NCI-H524 treated with DMSO at 0.1 percent for 48 hours (cell line): ENCODE measurements at regions not wholly inside any gene's neighbourhood (a gene's known extent, or its start where the extent isn't known, plus 50 kb on each side); places are given as distances from the start of the nearest gene placed in this dataset.

Experiments
- DNase-seq: peaks from one replicate; lab custom pipeline; 2025; lab: John Stamatoyannopoulos, UW

DNA sequence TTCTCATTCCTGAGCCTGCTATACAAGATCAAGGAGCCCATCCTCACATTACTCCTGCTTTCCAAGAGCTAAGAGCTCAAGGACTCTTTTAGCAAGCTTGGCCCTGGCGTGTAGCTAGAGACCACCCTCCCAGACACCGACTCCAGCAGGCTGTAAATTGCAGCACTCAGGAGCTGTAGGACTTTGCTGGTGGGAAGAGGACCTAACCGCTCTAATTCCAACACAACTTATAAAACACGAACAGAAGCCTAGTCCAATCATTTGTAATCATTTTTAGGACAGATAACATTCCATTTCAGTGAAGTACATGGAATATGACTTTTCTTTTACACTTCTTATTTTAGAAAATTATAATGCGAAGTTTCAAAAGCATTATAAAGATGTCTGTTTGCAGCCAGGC, 219.9 kb downstream of the NXNL2 start:
- no peak for DNase-seq

DNA sequence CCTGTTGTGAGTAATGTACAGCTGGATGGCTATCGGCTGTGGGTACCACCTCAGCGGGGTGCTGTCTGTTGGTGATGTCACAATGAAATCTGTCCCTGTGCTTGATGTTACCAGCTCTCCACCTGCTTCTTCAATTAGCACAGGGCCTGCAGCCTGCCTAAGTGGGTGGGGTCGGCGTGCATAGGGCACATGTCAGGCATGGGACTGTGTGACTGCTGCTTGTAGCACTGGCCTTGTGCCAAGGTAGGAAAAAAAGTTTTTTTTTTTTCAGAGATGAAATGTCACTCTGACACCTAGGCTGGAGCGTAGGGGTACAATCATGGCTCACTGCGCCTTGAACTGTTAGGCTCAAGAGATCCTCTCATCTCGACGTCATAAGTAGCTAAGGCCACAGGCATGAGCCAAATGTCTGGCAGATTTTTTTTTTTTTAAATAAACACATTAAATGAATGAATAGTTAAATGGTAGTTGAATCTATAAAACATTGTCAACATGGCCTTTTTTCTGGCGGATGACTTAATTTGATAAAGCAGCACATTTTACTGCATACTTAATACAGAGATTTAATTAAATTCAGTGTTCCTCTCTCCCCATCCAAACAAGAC, 222.5 kb downstream of the NXNL2 start:
- no peak for DNase-seq

DNA sequence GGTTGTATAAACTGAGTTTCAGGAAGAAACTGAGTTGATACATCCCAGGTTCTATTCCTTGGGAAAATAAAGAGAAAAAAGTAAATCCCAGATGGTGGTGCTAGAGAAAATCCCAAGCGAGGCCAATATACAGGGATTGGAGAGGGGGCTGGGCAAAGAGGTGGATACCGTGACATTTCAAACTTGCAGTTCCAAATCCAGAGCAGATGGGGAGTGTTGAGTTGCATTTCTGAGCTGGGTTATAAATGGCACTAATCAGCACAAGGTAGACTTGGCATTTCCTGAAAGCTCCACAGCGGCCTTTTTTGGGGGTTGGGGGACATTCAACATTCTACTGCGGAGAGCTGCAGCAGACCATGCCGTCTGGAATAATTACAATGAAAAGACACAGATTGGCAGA, 224.4 kb downstream of the NXNL2 start:
- DNase-seq = peak; percentile 55

DNA sequence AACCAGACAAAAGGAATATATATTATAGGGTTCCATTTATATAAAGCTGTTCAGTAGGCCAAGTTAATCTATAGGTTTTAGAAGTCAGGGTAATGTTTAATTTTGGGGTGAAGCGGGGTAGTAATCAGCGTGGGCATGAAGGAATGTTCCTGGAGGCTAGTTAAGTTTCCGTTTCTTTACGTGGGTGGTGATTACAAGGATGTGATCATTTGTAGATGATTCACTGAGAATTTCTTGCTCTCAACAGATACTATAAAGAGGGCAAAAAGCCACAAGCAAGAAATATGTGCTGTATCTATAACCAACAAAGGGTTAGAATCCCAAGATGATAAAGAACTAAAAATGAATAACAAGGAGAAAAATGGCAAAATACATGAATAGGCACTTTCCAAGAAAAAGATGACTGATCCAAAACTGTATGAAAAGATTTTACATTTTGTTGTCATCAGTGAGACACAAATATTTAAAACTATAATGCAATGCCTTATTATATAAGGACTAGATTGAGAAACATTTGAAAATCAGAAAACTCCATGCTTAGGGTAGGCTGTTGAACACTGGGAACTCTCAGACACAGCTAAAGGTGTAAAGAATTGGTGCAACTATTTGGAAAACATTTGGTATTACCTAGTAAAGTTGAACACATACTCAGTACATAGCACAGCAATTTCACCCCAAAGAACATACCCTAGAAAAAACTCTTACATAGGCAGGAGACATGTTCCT, 224.3 kb upstream of the S1PR3 start:
- no peak for DNase-seq

DNA sequence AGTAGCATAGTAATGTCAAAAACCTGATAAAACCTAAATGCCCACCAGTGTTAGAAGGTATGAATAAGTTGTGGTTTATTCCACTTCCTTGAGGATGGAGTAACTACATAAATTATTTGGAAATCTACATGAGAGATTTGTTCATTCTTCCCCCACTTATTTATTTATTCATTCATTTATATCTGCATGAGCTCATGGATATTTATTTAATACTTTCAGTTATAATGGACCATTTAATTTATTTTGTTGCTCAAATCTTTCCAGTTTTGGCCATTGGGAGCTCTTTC, 223.8 kb upstream of the S1PR3 start:
- no peak for DNase-seq

DNA sequence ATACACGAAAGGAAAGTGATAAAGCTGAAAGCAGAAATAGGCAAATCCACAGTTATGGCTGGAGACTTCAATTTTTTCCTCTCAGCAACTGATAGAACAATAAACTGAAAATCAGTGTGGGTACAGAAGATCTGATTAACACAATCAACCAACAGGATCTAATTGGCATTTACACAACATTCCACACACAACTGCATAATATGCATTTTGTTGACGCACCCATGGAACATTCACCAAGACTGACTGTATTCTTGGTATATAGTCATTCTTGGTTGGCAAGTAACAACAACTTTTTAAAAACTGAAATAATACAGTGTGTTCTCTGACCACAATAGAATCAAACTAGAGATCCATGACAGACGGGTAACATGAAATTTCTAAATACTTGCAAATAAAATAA, 218.7 kb upstream of the S1PR3 start:
- no peak for DNase-seq

DNA sequence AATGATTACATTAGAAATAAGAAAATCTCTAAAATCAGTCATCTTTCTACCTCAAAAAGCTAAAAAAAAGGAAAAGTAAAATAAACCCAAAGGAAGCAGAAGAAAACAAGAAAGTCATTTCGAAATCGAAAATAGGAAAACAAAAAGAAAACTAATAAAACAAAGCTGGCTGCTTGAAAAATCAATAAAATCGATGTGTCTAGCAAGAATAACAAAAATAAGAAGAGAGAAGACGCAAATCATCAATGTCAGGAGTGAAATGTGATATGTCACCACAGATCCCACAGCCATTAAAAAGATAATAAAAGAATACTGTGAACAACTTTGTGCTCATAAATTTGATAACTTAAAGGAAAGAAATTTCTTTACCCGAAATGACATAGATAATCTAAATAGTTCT, 218.1 kb upstream of the S1PR3 start:
- no peak for DNase-seq

DNA sequence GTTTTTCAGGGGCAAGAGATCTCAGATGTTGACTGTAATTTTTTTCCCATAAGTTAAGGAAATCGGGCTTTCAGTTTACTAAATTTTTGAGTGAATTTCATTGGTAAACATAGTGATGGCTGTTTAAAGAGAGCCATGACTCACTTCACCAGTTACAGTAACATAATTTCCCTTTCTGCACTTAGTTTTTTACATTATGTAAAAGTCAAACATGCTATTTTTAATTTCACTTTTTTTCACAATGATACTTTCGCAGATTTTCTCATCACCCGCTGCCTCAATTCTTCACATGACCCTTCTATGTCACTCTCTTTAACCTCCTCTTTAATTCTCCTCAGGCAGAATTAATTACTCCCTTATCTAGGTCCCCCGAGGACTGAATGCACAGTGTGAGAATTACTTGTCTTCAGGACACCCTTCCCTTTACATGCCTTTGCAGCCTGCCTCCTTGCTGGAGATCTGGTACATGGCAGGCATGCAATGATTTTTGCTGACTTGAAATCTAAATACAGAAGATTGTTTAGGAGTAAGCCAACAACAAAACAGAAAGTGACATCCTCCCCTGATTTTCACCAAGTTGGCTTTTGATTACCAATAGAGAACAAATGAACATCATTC, 217.5 kb upstream of the S1PR3 start:
- no peak for DNase-seq

DNA sequence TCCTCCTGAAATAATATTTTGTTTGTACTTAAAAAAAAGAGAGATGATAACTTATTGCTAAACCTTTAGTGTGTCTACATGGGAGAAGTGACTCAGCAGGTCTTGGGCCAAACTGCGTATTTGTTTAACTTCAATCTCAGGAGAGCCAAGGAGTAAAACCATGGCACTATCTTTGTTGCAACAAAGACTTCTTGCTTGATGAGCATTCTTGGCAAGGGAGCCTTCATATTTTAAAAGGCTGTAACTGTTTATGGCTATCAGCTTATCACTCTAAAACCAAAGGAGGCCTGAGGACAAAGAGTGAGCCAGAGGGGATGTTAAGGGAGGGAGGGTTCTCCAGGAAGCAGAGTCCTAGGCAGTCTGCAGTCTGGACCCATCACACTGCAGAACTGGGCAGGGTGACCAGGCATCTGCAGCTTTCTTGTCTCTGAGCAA, 216.2 kb upstream of the S1PR3 start:
- no peak for DNase-seq

DNA sequence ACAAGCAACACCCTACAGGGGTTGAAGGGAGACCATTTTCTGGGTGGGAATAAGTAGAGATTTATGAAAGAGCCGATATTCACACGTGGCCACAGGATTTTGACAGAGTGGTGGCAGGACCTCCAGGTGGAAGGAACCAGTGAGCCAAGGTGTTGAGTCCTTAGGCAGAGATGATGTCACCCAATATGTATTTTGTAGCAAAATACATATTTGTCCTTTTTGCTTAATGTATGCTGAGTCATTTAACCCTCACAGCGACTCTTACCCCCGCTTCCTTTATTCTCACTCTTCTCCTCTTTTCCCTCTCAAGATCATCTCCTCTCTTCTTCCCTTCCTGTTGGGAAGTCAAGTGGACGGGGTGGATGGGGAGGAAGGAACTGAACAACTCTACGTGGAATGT, 215.7 kb upstream of the S1PR3 start:
- no peak for DNase-seq

DNA sequence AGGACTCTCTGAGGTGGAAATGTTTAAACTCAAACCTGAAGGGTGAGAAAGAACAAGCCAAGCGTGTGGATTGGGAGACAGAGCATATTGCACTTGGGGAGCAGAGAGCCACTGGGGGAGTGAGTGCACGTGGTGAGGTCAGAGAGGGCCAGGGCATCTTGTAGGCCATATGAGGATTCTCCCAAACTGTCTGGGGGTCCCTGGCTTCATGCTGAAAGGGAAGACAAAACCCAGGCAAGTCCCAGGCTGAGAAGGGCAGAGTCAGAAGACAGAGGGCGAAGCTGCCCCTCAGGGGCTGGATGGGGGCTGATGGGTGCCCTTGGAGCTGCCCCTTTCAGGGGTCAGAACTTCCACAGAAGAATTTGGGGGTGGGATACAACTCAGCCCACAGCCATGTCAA, 215.3 kb upstream of the S1PR3 start:
- no peak for DNase-seq

DNA sequence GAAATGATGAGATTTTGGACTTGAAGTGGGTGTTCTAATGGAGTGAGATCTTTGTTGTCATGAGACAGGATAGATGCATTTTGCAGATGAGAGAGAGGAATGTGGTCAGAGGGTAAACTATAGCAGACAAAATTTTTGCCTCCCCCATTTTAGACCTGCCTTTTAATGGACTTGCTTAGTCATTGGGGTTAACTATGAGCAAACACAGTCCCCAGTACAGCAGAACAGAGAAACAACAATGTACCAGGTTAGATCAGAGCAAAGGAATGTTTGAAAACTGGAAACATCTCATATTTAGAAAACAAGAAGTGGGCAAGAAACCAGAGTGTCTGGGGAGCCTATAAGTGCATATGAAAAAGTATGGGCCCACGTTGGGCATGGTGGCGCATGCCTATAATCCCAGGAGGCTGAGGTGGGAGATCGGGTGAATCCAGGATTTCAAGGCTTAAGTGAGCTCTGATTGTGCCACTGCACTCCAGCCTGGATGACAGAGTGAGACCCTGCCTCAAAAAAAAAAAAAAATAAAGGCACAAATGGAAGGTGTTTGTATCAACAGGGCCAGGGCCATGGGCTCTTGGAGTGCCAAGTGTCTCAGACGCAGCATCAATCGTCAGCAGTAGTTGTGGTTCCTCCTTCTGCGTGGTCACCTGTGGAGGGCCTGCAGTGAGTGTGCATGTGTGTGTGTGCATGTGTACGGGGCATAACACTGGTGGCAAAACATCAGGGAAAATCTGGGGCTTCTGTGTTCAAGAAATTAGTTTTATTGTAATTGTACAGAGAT, 214.4 kb upstream of the S1PR3 start:
- DNase-seq = no peak

DNA sequence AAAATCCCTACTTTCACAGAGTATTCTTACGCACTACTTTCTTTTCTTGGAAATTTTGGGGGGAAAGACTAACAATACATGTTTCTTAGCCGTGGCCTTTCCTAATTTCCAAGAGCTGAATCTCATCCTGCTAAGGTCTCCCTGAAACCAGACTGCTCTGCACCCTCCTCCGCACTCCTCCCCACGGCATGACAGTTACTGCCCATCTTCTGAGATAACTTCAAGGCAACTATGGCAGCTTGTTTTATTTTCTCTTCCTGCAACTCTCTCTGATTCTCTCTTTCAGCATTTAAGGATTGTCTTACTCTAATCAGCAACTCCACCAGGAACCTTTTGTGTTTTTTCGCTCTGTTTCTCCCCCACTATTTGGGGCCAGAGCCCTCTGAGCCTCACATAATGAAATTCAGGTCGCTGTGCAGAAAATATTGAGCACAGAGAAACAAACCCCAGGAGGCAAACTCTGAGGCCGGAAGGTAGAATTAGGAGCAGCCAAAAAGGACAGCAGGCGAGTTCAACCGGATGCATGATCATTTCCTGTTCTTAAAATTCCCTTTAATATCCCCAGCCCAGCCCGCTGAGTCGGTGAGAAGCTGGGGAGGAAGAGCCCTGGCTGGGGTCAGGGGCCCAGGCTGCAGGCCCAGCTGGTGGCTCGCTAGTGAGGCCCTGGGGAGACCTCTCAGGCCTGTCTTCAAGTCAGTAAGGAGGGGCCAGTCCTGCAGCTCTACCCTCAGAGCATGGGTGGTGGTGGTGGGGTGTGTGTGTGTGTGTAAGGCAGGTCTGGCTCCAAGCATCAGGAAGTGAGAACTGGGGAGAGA, 213.6 kb upstream of the S1PR3 start:
- DNase-seq = no peak

DNA sequence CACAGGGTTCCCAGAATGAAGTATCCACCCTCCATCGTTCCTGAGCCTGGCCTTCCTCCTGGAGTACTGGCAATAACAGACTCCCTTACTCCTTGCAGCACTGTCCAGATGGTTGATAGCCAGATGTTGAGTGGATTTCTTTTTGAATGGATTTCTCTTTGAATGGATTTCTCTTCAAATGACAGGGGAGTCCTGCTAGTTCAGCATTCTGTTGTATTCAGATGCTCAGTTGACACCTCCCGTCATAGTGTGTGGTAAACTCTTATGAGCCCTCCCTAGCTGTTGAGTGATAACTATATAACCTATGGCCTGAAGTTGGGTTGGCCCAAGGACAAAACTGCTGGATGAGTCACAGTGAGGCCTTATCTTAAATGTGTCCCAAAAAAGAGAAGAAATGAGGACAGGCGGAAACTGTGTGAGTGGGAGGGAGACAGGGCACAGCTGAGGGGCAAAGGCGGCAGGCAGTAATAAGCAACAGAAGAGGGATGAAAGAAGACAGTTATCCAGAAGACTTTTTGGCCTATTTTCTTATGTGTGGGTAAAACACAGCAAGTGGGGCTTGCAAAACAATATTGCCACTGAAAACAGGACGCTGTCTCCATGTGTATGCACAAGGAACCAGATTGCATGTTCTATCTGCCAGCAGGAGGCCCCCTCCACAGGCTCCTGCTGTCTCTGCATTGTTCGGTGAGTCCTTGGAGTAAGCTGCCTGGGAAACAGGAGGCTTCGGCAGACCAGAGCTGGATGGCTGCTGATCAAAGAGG, 209.5 kb upstream of the S1PR3 start:
- DNase-seq = no peak

DNA sequence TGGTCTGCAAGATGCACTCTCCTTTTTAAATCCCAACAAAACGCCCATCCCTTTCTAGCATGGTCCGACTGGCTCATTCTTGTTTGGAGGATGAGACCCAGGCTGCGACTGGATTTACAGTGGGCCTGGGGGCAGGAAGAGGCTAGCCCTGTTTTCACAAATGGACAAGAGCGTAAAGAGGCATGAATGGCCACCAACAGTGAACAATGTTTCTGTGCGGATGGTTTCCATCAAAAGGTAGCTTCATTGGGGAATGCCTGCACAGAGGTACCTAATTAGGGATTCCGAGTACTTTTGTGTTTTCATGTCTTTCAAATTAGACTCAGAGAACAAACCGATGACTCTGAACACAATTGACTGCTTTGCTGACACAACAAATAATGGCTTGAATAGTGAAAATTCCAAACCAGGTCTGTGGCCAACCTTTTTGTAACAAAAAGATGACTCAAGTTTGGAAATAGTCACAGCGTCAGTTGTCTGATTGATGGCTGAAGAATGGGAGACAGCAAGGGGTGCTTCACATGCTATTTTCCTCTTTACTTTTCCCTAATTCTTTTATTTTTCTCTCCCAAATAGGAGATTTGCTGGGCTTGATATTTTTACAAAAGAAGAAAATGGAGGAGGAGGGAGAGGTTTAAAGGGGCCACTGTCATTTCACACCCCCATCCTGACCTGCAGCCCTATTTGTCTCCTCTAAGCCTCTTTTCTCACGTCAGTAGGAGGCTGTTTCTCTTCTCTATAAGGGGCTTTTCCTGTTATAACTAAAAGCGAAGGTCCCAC, 208.1 kb upstream of the S1PR3 start:
- DNase-seq = no peak

DNA sequence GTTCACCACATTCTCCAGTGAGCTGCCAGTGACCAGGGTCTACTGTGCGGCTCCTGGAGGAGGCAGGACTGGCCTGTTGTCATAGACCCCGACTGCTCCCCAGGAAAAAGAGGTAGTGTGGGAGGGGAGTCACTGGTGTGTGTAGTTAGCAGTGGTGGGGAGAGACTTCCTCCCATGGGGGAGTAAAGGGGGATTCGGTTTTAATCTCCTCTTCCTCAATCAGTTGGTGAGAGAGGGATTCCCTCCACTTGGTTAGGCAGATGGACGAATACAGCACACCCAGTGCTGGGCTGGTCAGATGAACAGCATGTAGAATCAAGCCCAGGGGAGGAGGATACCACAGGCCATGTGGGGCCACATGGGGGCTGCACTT, 207.6 kb upstream of the S1PR3 start:
- no peak for DNase-seq

DNA sequence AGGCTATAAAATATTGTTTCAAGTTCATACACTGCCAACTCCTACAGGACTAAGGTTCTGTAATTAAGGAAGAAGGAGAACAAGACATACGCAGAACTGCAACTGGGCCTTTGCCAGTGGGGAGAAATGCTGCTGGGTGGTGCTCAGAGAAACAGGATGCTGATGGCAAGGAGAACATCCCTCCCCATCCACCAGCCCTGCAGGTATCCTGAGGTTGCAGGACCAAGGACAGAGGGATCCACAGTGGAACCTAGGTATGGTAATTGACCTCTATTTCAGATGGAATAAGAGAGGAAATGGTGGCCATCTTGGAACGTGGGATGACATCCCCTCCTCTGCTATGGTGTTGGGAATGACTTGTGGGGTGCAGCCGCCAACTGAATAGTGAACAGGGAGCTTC, 206.3 kb upstream of the S1PR3 start:
- DNase-seq = no peak

DNA sequence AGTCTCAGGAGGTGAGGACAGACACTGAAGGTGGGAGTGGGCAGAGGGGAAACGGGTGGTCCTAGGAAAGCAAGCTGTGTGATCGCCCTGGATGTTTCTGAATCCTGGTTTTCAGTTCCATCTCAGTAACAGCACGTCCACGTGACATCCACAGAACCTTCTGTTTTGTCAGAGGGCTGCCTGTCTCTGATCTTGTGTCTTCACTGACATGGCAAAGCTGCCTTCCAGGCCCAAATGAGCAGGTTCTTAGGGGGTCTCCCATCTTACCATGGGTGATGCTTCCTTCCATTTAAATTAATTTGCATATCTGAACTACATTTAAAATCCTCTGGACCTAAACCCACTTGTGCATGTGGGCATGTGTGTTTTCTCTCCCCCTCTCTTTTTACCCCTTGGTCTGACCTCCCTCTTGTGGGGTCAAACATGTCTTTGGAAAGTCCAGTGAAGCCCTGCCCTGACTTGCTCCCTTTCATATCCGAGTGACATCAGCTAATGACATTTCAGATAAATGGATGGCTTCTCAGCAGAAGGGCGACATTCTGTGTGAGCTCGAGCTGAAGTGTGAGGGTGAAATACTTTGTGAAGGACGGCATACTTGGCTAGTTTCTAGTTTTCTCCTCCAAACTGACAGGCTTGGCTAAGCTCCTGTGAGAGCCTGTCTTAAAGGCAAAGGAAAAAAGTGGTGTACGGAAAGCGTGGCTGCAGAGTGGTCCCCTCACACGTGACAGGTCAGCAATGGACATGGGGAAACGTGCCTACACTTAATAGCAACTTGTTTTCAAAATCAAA, 204.8 kb upstream of the S1PR3 start:
- DNase-seq = no peak

DNA sequence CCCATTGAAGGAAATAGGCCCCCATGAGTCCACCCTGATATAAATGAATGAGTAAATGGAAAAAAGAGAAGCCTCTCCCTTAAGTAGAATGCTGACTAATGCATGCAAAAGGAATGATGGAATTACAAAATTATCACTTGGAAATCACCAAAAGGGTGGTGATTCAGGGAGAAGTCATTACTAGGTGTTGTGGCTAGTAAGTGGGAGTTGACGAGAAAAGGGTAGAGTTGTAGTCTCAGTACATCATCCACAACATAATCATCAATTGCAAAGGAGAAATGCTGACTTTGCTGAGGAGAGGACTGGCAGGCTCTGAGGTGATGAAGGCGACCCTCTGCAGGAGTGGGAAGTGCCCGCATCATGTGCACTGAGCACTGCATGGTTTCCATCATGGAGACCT, 201.5 kb upstream of the S1PR3 start:
- no peak for DNase-seq
